ENCODE measurements at regions not wholly inside any gene's neighbourhood (a gene's known extent, or its start where the extent isn't known, plus 50 kb on each side); places are given as distances from the start of the nearest gene placed in this dataset.

DNA sequence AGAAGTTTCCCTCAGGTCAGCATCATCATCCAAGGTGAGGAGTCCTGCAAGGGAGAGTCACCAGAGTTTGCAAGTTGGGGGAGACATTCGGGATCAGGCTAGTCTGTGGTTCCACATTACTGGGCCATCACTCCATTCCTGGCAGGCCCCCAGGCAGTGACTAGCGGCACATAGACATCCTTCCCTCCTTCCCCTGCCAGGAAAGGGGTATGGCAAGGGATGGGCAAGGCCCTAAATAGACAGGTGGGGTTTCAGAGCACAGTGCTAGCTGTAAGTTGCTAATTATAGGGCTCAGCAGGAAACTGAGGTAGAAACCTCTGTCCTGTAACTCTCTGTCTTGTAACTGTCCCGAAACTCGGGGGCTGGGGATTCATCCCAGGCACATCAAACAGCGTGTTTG, 215.2 kb upstream of the ROPN1 start:
- intact Hi-C loops (cut with DNase I): no loop called here
- ATAC-seq (no peak), DNase-seq (ENCODE audit: missing footprints) (no peak)

DNA sequence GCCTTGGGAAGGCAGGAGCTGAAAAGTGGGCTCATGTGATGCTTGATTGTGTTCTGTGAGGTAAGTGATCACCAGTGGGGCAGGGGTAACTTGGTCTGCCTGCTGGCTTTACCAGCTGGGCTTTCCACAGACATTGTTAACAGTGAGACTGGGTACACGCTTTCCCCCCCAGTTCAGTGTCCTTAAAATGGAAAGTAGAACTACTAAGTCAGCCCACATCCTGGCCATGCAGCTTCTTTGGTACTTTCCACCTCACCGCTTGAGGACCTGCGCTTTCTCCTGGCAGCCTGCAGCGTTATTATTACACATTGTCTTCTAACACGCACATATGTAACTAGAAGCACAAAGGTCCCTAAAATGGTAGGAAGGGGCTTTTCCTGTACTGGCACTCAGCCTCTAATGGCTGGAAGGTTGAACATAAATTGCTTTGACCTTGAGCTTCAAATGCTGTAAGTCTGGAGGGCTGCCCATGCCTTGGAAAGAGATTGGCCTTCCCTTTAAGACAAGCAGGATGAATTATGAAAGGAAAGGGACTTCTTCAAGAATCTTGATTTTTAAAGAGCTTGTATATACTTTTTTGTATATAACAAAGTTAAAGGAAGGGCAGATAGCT, 216.1 kb upstream of the ROPN1 start:
- DNase-seq (ENCODE audit: missing footprints) (no peak), ATAC-seq (no peak)
- intact Hi-C loops (cut with DNase I): no loop called here

GRCh38 chr3:124209426-124209825, 217.5 kb upstream of the ROPN1 start:
- intact Hi-C loops (cut with DNase I): no loop called here

GRCh38 chr3:124210899-124211298, 219.0 kb upstream of the ROPN1 start:
- DNase-seq (ENCODE audit: missing footprints): no peak
- intact Hi-C loops (cut with DNase I): no loop called here
- no peak for ATAC-seq

More at GRCh38 chr3:124209426-124209825, 217.5 kb upstream of the ROPN1 start:
- DNase-seq (ENCODE audit: missing footprints) (no peak), ATAC-seq (no peak)

DNA sequence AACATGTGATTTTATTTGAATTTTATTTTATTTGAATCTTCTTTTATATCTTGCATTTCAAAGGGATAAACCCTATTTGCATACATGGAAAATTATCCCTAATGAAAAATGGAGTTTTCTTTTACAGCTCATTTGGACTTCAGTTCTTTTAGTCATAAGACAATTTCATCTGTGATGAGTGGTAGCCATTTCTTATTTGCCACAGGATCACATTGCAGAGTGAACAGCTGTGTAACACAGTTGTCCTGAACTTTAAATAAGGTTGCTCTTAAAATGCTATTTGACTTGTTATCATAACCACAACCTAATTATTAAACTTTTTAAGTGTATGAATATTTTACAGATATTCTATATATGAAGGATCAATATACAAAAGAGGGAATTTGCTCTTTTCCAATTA, 221.7 kb upstream of the ROPN1 start:
- intact Hi-C loops (cut with DNase I): no loop called here
- no peak for ATAC-seq
- no peak for DNase-seq (ENCODE audit: missing footprints)

DNA sequence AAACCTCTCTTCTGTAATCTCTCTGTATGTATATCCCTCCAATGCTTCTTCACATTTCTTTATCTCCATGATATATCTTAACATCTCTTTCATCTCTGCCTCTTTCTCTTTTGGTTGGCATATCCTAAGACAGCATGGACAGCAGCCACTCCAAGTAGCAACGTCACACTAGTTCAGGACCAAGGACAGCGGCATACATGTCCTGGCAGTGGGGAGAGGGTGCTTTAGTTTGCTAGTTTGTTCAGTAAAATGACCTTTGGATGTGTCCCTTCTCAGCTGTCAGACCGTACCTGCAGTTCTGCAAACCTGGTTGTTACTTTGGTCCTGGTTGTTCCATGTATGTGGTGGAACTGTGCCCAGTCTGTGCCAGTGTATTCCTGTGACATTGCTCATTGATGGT, 225.6 kb upstream of the ROPN1 start:
- DNase-seq (ENCODE audit: missing footprints) (no peak), ATAC-seq (no peak)
- intact Hi-C loops (cut with DNase I): no loop called here

GRCh38 chr3:124221422-124221821, 229.5 kb upstream of the ROPN1 start:
- intact Hi-C loops (cut with DNase I): no loop called here
- ATAC-seq: no peak
- DNase-seq (ENCODE audit: missing footprints): no peak

GRCh38 chr3:124223853-124224252, 231.9 kb upstream of the ROPN1 start:
- intact Hi-C loops (cut with DNase I): no loop called here
- no peak for ATAC-seq

GRCh38 chr3:124227150-124227630, 235.3 kb upstream of the ROPN1 start:
- no peak for ATAC-seq
- intact Hi-C loops (cut with DNase I): no loop called here
- no peak for DNase-seq (ENCODE audit: missing footprints)

More at GRCh38 chr3:124223853-124224252, 231.9 kb upstream of the ROPN1 start:
- no peak for DNase-seq (ENCODE audit: missing footprints)

GRCh38 chr3:124229420-124229819, 237.5 kb upstream of the ROPN1 start:
- ATAC-seq (no peak), DNase-seq (ENCODE audit: missing footprints) (no peak)
- intact Hi-C loops (cut with DNase I): no loop called here

GRCh38 chr3:124229836-124230235, 237.9 kb upstream of the ROPN1 start:
- DNase-seq (ENCODE audit: missing footprints) (no peak), ATAC-seq (no peak)
- intact Hi-C loops (cut with DNase I): no loop called here

DNA sequence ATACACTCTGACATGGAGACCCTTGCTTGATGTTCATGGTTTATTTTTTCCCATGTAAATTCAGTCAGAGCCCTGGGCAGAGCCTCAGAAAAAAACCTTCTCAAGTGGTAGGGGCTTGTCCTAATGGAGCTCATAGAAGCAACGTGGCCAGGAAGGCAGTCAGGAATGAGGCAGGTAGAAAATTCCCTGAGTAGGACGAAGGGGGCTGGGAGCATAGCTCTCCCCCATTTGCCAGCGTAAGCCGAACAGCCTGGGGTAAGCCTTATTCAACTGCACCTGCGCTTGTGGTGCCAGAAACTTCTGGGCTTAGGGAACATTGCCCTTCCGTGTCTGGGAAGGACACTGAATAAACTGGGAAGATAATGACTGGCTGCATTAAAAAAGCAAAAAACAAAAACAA, 238.5 kb upstream of the ROPN1 start:
- ATAC-seq (no peak), DNase-seq (ENCODE audit: missing footprints) (no peak)
- intact Hi-C loops (cut with DNase I): no loop called here

DNA sequence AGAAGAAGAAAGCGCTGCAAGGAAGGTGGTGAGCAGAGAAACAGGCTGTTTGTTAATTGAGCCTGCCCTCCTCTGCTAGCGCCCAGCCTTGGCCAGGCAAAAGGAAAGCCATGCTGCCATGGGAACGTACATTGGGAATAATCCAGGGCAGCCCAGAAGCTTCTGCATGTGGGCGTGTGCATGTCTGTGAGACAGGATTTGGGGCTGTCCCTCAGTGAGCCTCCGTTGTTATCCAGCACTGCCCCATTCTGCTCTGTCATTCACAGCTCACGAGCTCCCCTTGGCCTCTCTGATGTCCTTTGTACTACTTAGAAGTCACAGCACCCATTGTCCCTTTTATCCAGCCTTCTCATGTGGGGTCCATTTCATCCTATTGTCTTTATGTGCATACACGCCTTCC, 239.1 kb upstream of the ROPN1 start:
- intact Hi-C loops (cut with DNase I): no loop called here
- ATAC-seq (no peak), DNase-seq (ENCODE audit: missing footprints) (no peak)

DNA sequence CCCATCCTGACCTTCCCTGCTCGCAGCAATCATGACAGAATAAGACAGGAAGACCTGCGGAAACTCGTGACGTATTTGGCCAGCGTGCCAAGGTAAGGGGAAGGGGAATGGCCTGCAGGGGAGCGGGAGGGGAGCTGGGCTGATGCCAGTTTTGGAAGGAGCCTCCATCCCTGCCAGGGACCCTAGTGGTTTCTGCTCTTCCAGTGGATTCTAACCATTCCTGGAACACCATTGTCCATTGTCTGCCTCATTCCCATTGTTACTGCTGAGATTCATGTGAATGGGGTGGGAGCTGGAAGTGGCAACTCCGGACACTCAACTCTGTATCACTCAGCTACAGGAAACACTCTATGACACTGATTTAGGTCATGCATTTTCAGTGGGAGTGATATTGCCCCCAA, 242.9 kb upstream of the ROPN1 start:
- intact Hi-C loops (cut with DNase I): no loop called here
- ATAC-seq (no peak), DNase-seq (ENCODE audit: missing footprints) (no peak)

GRCh38 chr3:124235446-124235845, 243.5 kb upstream of the ROPN1 start:
- ATAC-seq (no peak), DNase-seq (ENCODE audit: missing footprints) (no peak)
- intact Hi-C loops (cut with DNase I): no loop called here

DNA sequence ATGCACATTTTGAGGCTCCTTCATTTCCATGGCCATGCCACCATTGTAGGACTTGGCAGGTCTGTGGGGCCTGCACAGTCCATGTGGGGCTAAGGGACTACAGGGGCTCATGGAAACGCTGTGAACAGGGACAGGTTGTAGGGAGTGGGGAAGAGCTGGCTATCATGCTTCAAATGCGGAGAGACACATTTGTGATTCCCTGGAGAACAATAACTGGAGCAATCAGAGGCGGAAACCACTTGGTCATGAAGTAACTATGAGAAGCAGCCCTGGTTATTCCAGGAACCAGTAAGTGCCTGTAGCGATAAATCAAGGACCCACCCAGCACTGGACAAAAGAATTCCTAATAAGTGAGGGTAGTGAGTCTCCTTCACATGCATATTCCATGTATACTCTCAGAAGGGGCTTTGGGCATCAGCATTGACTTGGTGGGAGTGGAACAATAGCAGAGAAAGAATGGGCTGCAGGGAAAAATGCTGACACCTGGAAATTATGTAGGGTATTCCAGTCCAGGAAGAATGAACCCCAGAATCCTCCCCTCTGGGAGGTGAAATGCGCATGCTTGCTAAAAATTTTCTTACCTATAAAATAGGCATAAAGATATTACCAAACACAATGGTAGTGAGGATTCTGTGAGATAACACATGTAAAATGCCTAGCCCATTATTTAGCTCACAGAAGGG, 251.4 kb upstream of the ROPN1 start:
- DNase-seq (ENCODE audit: missing footprints) (no peak), ATAC-seq (no peak)
- intact Hi-C loops (cut with DNase I): loop anchor here (10.0 kb wide), 1 partner anchor 129 kb away; no protein-coding TSS in a partner anchor

DNA sequence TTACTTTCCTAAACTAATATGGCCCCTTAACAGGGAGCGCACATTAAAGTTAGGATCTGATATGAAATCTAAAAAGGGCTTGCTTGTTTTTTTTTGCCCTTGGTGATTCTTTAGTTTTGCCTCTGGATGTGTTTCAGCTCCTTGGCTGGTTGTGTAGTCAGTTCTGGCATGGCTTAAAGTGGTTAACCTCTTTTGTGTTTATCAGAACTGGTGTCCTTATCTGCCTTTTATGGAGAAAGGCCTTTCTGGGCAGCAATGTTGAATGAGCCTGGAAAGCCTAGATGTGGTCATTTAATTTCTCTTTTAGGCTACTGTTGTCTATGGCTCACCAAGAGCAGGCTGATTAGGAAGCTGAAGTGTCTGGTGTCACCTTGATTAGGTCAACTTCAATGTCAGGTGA, 254.5 kb upstream of the ROPN1 start:
- ATAC-seq: no peak
- intact Hi-C loops (cut with DNase I): loop anchor here (10.0 kb wide), 1 partner anchor 132 kb away; no protein-coding TSS in a partner anchor
- DNase-seq (ENCODE audit: missing footprints): no peak

GRCh38 chr3:124246949-124247348, 255.0 kb upstream of the ROPN1 start:
- DNase-seq (ENCODE audit: missing footprints): no peak
- intact Hi-C loops (cut with DNase I): loop anchor here (10.0 kb wide), 1 partner anchor 132 kb away; no protein-coding TSS in a partner anchor
- ATAC-seq: no peak

GRCh38 chr3:124248471-124249028, 256.6 kb upstream of the ROPN1 start:
- ATAC-seq: peak; percentile 72
- DNase-seq (ENCODE audit: missing footprints): peak; percentile 69
- intact Hi-C loops (cut with DNase I): loop anchor here (1.0 to 10.0 kb wide), 2 partner anchors 29 to 134 kb away; no protein-coding TSS in a partner anchor

DNA sequence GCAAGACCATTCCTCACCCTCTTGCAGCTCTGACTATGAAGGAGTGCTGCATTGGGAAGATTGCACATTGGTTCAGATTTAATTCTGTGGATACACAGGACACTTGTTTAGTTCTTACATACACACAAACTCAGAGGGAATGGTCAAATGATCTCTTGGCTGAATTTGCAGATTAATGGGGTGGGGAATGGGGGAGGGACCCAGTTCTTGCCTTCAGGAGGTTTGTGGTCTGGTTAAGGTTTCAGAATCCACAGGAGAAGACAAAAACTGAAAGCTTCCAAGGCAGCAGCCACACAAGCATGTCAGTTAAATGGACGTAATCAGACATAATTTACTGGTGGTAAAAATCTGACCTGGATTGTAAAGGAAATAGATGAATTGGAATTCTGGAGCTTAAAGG, 257.1 kb upstream of the ROPN1 start:
- ATAC-seq (no peak), DNase-seq (ENCODE audit: missing footprints) (no peak)
- intact Hi-C loops (cut with DNase I): loop anchor here (10.0 kb wide), 1 partner anchor 134 kb away; no protein-coding TSS in a partner anchor
